Heart right ventricle (tissue), 16 donors: ENCODE measurements at regions not wholly inside any gene's neighbourhood (a gene's known extent, or its start where the extent isn't known, plus 50 kb on each side); places are given as distances from the start of the nearest gene placed in this dataset.

Experiments used
- ATAC-seq, 8 donors: fragments of 200-7000 bp; cut with Tn5 transposase; one replicate each; pipeline ENCODE4 v1.9.1; 2020; ENCODE audit warnings: mild to moderate bottlenecking in 8 of 8, moderate library complexity in 8 of 8, moderate number of reproducible peaks in 1 of 8
- DNase-seq, 2 donors: peaks; one replicate each; pipeline ENCODE4 v3.0.0-alpha.2; 2020
- H3K27ac ChIP-seq, 10 donors: fragments of 200-600 bp; sonication (generic) in 2 of 10; one replicate each; pipeline versions ENCODE4 v1.5.0 to v1.8.0; 2020 to 2022; ENCODE audit warnings: mild to moderate bottlenecking in 3 of 10
- H3K27me3 ChIP-seq, 7 donors: fragments of 200-600 bp; one replicate each; pipeline ENCODE4 v1.8.0; 2021 to 2022; ENCODE audit warnings: mild to moderate bottlenecking in 2 of 7
- H3K36me3 ChIP-seq, 9 donors: fragments of 200-600 bp; sonication (generic) in 1 of 9; one replicate each; pipeline versions ENCODE4 v1.5.0 to v1.8.0; 2020 to 2022; ENCODE audit warnings: mild to moderate bottlenecking in 2 of 9
- H3K4me1 ChIP-seq, 9 donors: fragments of 200-600 bp; sonication (generic) in 1 of 9; one replicate each; pipeline versions ENCODE4 v1.5.0 to v1.8.0; 2020 to 2022; ENCODE audit warnings: mild to moderate bottlenecking in 4 of 9
- H3K4me3 ChIP-seq, 10 donors: fragments of 200-600 bp; sonication (generic) in 2 of 10; one replicate each; pipeline versions ENCODE4 v1.5.0 to v1.8.0; 2020 to 2022; ENCODE audit warnings: mild to moderate bottlenecking in 7 of 10, moderate library complexity in 2 of 10
- H3K9me3 ChIP-seq, 11 donors: fragments of 200-600 bp in 10 of 11; sonication (generic) in 2 of 11; one replicate each; pipeline versions ENCODE4 v1.5.0 to v1.8.0; 2013 to 2022; ENCODE audit warnings: mild to moderate bottlenecking in 2 of 11, control low read depth in 1 of 11, moderate library complexity in 1 of 11
- CTCF ChIP-seq, 9 donors: fragments of 200-600 bp; sonication (generic) in 2 of 9; IDR thresholded peaks; one replicate each; pipeline versions ENCODE4 v1.5.0 to v1.8.0; 2021 to 2022; ENCODE audit warnings: antibody characterized with exemption in 9 of 9, mild to moderate bottlenecking in 5 of 9, moderate library complexity in 1 of 9
- WGBS, 2 donors: extraction: QIAGEN DNeasy Blood & Tissue Kit; methylation state at CpG; one replicate each; pipeline ENCODE4 v1.1.7; 2013; ENCODE audit warnings: inconsistent platforms in 1 of 2; 5-methylcytosine and 5-hydroxymethylcytosine counted together
- intact Hi-C, 10 donors: fragments of 100-400 bp; cut with DNase I; formaldehyde crosslinking; loops; one replicate each; pipeline versions ENCODE4 v1.11.1 to v1.14.2; 2022
- donor health status: Arrhythmogenic right ventricular cardiomyopathy.
- donor health status: ischemic (EF 13 %, LVEDD 7.1; RV severe dilation, severe dysfunction).
- donor health status: healthy with polysubstance abuse.
- donor health status: DM: no; HTN: yes; CAD: no.
- donor health status: DM: no; HTN: no; CAD: no.
- donor health status: ischemic (EF 25% LVEDD 6.9; RV normal size, moderate dysfunction).
- donor health status: ischemic (EF 25% LVEDD 5.7; RV mildly dilated, moderate dysfunction).
- donor health status: healthy.
- donor health status: DM: yes; HTN: yes; CAD: no.
- donor health status: Ischemic cardiomyopathy.
- donor health status: ischemic (EF 35%, LVEDD 5.7; RV mildly dilated, moderate dysfunction).
- donor health status: nonischemic (EF 11% LVEDD 7.7; RV severe dilation, severe dysfunction).
- donor health status: DM: yes; HTN: yes; CAD: no.
- donor health status: PGD.
- donor health status: ischemic (EF 29% LVEDD 5.4; RV normal size, mild dysfunction).
- donor health status: nonischemic (EF 23%, LVEDD 6.1; RV moderate dilation, normal function).

DNA sequence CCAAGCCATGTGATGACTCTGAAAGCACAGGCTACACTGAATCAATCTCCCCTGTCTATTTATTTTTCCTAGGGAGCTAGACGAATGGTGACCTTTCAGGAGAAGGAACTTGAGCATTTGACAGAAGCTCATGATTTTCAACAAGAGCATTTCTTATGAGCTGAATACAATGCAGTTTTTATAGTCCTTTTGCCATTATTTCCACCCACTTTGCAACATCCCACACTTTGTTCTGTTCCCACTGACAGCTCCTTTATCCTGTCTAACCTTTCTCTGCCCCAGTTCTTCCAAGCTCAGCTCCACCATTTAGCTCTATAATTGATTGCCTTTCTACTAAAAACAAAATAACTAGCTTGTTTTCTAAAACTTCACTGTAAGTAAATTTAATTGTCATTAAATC, 91.9 kb upstream of the PRSS1 start:
- H3K36me3 ChIP-seq, result no peaks in the 10 kb centered on the region
- no peaks in the 10 kb centered on the region for H3K4me1 ChIP-seq
- no peak overlapping the region for H3K27ac ChIP-seq
- no peaks in the 10 kb centered on the region for H3K9me3 ChIP-seq
- peaks cover 0 to 11% (median 0%) of the 10 kb centered on the region in 7 donors for H3K27me3 ChIP-seq
- intact Hi-C loops, result no loop called here
- ATAC-seq, result no peak
- 50 to 54% methylated on average over 1 of the region's 1 CpG for WGBS, 2 donors
- no peak for TF ChIP-seq CTCF (IDR thresholded peaks at IDR 0.05)
- DNase-seq, result no peak
- H3K4me3 ChIP-seq, result no peak overlapping the region

GRCh38 chr7:142654398-142654797, 94.9 kb upstream of the PRSS1 start:
- ATAC-seq, result no peak
- Histone ChIP-seq H3K36me3 (no peaks in the 10 kb centered on the region), H3K27ac (no peak overlapping the region), H3K9me3 (peaks cover 0 to 7% (median 0%) of the 10 kb centered on the region in 11 donors), H3K27me3 (peaks cover 0 to 21% (median 0%) of the 10 kb centered on the region in 7 donors), H3K4me1 (no peaks in the 10 kb centered on the region), H3K4me3 (no peak overlapping the region)
- peak in 2 of 9 donors; percentile 13 to 17 for TF ChIP-seq CTCF (IDR thresholded peaks at IDR 0.05)
- no peak for DNase-seq
- 77 to 79% methylated on average over 5 of the region's 5 CpGs for WGBS, 2 donors
- intact Hi-C loops, result no loop called here

DNA sequence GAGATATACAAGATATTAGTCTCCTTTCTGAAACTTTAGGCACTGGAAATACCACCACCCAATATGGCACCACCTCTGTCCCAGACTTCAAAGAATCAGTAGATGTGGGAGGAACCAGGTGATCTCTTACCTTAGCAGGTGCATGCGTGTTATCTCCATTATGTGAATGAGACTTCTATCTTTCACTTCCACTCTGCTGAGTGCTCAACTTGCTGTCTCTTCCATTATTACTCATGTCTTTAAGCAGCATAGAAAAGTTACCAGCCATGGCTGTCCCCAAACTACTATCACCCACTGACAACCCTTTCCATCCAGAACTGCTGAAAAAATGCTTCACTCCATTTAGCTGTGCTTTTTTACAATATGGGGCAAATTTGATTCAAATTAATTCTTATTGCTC, 101.5 kb upstream of the PRSS1 start:
- ATAC-seq (no peak), DNase-seq (no peak)
- H3K27ac ChIP-seq, result no peak overlapping the region
- no peak for TF ChIP-seq CTCF (IDR thresholded peaks at IDR 0.05)
- intact Hi-C loops, result no loop called here
- no peaks in the 10 kb centered on the region for H3K36me3 ChIP-seq
- peaks cover 0 to 7% (median 0%) of the 10 kb centered on the region in 11 donors for H3K9me3 ChIP-seq
- WGBS, 2 donors, result 84 to 96% methylated on average over 1 of the region's 1 CpG
- H3K4me1 ChIP-seq, result no peaks in the 10 kb centered on the region
- H3K4me3 ChIP-seq, result no peak overlapping the region
- peaks cover 0 to 76% (median 40%) of the 10 kb centered on the region in 7 donors for H3K27me3 ChIP-seq

GRCh38 chr7:142646386-142647140, 102.7 kb upstream of the PRSS1 start:
- Histone ChIP-seq H3K9me3 (no peaks in the 10 kb centered on the region), H3K36me3 (no peaks in the 10 kb centered on the region), H3K27me3 (peaks cover 0 to 79% (median 50%) of the 10 kb centered on the region in 7 donors), H3K27ac (no peak overlapping the region), H3K4me1 (no peaks in the 10 kb centered on the region), H3K4me3 (no peak overlapping the region)
- WGBS, 2 donors, result 45 to 46% methylated on average over 7 of the region's 7 CpGs
- no peak for DNase-seq
- no peak for ATAC-seq
- TF ChIP-seq CTCF (IDR thresholded peaks at IDR 0.05), result no peak
- intact Hi-C loops, result no loop called here
